ENCODE measurements at regions not wholly inside any gene's neighbourhood (a gene's known extent, or its start where the extent isn't known, plus 50 kb on each side); places are given as distances from the start of the nearest gene placed in this dataset.
A peak's percentile ranks its signal among the peaks of the same experiment; 100 is the strongest.

DNA sequence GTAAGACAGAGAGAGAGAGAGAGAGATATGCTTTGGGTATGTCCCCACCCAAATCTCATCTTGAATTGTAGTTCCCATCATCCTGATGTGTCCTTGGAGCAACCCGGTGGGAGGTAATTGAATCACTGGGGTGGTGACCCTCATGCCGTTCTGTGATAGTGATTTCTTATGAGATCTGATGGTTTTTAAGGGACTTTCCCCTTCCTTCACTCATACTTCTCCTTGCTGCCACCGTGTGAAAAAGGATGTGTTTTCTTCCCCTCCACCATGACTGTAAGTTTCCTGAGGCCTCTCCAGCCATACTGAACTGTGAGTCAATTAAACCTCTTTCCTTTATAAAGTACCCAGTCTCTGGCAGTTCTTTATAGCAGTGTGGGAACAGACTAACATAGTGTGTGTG lies 60.3 kb downstream of the EOMES start:
- no peak for TF ChIP-seq GABPA (IDR thresholded peaks at IDR 0.05; ENCODE audit: low read depth)
- TF ChIP-seq POLR2AphosphoS5 (IDR thresholded peaks at IDR 0.05; ENCODE audit: low read depth) = no peak
- TF ChIP-seq SPI1 (IDR thresholded peaks at IDR 0.05; ENCODE audit: borderline replicate concordance, low read depth) = no peak
- TF ChIP-seq, protein P1, sequence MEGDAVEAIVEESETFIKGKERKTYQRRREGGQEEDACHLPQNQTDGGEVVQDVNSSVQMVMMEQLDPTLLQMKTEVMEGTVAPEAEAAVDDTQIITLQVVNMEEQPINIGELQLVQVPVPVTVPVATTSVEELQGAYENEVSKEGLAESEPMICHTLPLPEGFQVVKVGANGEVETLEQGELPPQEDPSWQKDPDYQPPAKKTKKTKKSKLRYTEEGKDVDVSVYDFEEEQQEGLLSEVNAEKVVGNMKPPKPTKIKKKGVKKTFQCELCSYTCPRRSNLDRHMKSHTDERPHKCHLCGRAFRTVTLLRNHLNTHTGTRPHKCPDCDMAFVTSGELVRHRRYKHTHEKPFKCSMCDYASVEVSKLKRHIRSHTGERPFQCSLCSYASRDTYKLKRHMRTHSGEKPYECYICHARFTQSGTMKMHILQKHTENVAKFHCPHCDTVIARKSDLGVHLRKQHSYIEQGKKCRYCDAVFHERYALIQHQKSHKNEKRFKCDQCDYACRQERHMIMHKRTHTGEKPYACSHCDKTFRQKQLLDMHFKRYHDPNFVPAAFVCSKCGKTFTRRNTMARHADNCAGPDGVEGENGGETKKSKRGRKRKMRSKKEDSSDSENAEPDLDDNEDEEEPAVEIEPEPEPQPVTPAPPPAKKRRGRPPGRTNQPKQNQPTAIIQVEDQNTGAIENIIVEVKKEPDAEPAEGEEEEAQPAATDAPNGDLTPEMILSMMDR (IDR thresholded peaks at IDR 0.05; ENCODE audit: insufficient read depth, low read length) = no peak
- H3K27me3 ChIP-seq (ENCODE audit: insufficient read depth, poor library complexity, severe bottlenecking) = no peaks in the 10 kb centered on the region
- no peak for DNase-seq (ENCODE audit: low read depth in 1 of 2, low spot score in 1 of 2)
- H3K4me3 ChIP-seq (replicated peaks; ENCODE audit: insufficient read depth, low read length) = no peak overlapping the region
- H3K27ac ChIP-seq (replicated peaks) = no peak overlapping the region

DNA sequence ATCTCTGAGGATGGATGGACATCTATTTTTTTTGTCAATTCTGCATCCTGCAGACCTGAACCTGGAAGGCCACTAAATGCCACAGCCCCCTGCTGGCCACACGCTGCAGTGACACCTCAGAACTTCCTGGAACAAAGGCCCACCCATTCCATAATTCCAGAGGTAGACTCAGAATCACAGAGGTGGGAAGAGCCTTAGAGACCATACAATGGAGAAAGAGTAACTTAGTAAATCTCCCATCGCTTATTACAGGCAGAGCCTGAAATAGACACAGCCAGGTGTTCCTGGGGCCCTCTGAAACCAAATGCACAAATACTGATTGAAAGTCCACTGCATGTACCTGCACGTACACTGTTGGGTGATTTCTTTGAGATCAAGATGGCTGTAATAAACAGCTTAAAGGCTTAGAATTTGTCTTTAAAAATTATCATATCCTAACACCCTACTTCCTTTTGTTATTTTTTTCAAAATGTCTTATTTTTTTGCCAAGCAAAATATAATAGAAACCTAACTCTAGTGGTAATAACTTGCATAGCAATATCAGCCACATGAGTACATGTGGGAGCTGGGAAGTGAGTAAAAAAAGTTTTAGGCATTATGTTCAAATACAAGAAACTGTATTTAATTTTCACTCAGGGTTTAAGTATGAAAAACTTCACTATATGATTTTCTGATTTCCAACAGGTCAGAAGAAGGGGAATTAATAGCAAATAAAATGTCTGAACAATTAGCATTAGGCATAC lies 62.7 kb downstream of the EOMES start:
- Histone ChIP-seq H3K4me3 (replicated peaks; ENCODE audit: insufficient read depth, low read length) (no peak overlapping the region), H3K27me3 (ENCODE audit: insufficient read depth, poor library complexity, severe bottlenecking) (no peaks in the 10 kb centered on the region), H3K27ac (replicated peaks) (no peak overlapping the region)
- TF ChIP-seq, protein P2, sequence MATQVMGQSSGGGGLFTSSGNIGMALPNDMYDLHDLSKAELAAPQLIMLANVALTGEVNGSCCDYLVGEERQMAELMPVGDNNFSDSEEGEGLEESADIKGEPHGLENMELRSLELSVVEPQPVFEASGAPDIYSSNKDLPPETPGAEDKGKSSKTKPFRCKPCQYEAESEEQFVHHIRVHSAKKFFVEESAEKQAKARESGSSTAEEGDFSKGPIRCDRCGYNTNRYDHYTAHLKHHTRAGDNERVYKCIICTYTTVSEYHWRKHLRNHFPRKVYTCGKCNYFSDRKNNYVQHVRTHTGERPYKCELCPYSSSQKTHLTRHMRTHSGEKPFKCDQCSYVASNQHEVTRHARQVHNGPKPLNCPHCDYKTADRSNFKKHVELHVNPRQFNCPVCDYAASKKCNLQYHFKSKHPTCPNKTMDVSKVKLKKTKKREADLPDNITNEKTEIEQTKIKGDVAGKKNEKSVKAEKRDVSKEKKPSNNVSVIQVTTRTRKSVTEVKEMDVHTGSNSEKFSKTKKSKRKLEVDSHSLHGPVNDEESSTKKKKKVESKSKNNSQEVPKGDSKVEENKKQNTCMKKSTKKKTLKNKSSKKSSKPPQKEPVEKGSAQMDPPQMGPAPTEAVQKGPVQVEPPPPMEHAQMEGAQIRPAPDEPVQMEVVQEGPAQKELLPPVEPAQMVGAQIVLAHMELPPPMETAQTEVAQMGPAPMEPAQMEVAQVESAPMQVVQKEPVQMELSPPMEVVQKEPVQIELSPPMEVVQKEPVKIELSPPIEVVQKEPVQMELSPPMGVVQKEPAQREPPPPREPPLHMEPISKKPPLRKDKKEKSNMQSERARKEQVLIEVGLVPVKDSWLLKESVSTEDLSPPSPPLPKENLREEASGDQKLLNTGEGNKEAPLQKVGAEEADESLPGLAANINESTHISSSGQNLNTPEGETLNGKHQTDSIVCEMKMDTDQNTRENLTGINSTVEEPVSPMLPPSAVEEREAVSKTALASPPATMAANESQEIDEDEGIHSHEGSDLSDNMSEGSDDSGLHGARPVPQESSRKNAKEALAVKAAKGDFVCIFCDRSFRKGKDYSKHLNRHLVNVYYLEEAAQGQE (IDR thresholded peaks at IDR 0.05; ENCODE audit: insufficient replicate concordance, low read depth) = no peak
- TF ChIP-seq, protein P1 (IDR thresholded peaks at IDR 0.05; ENCODE audit: insufficient read depth, low read length) = peak; percentile 85
- DNase-seq (ENCODE audit: low read depth in 1 of 2, low spot score in 1 of 2) = peak; percentile 26 to 42

DNA sequence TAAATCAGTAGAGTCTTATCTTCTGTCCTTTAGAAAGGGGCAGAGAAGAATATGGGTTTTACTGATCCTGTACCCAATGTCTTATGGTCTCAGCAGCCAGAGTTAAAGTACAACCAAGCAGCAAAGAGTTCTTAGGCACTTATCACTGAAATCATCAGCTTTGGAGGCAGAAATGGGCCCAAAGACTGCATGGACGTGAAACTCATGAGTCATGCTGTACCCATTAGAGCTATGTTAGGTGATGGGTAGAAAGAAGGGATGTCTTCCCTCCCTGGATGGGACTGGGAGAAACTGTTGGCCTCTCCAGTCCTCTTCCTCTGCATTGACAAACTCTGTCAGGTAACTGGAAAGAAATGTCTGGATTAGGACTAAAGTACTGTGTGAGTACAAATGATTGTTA lies 63.4 kb downstream of the EOMES start:
- no peak overlapping the region for H3K4me3 ChIP-seq (replicated peaks; ENCODE audit: insufficient read depth, low read length)
- H3K27me3 ChIP-seq (ENCODE audit: insufficient read depth, poor library complexity, severe bottlenecking) = no peaks in the 10 kb centered on the region
- no peak for DNase-seq (ENCODE audit: low read depth in 1 of 2, low spot score in 1 of 2)
- no peak overlapping the region for H3K27ac ChIP-seq (replicated peaks)
- TF ChIP-seq GABPA (IDR thresholded peaks at IDR 0.05; ENCODE audit: low read depth) (no peak), POLR2AphosphoS5 (IDR thresholded peaks at IDR 0.05; ENCODE audit: low read depth) (no peak), SPI1 (IDR thresholded peaks at IDR 0.05; ENCODE audit: borderline replicate concordance, low read depth) (no peak)
- TF ChIP-seq, protein P1 (IDR thresholded peaks at IDR 0.05; ENCODE audit: insufficient read depth, low read length) = no peak
- TF ChIP-seq, protein P2 (IDR thresholded peaks at IDR 0.05; ENCODE audit: insufficient replicate concordance, low read depth) = no peak

DNA sequence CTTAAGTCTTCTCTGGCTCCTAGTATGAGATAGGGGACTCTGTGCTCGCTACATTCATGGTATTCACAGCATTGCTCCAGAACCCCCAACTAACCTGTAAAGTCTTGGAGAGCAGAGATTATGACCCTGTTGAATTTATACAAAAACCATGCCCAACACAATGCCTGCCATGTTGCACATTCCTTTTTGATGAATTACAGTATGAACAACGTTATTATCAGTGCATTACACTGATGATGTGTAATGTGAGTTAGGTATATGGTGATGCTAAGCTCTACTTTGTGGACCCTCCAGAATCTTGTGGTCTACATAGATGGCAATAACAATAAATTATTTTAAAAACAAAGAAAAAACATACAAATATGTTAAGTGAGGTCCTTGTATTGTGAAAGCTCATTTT lies 64.3 kb downstream of the EOMES start:
- no peak for DNase-seq (ENCODE audit: low read depth in 1 of 2, low spot score in 1 of 2)
- TF ChIP-seq, protein P1 (IDR thresholded peaks at IDR 0.05; ENCODE audit: insufficient read depth, low read length) = no peak
- TF ChIP-seq SPI1 (IDR thresholded peaks at IDR 0.05; ENCODE audit: borderline replicate concordance, low read depth) (no peak), GABPA (IDR thresholded peaks at IDR 0.05; ENCODE audit: low read depth) (no peak), POLR2AphosphoS5 (IDR thresholded peaks at IDR 0.05; ENCODE audit: low read depth) (no peak)
- TF ChIP-seq, protein P2 (IDR thresholded peaks at IDR 0.05; ENCODE audit: insufficient replicate concordance, low read depth) = no peak
- Histone ChIP-seq H3K27ac (replicated peaks) (no peak overlapping the region), H3K27me3 (ENCODE audit: insufficient read depth, poor library complexity, severe bottlenecking) (no peaks in the 10 kb centered on the region), H3K4me3 (replicated peaks; ENCODE audit: insufficient read depth, low read length) (no peak overlapping the region)
